ENCODE measurements at regions not wholly inside any gene's neighbourhood (a gene's known extent, or its start where the extent isn't known, plus 50 kb on each side); places are given as distances from the start of the nearest gene placed in this dataset.

DNA sequence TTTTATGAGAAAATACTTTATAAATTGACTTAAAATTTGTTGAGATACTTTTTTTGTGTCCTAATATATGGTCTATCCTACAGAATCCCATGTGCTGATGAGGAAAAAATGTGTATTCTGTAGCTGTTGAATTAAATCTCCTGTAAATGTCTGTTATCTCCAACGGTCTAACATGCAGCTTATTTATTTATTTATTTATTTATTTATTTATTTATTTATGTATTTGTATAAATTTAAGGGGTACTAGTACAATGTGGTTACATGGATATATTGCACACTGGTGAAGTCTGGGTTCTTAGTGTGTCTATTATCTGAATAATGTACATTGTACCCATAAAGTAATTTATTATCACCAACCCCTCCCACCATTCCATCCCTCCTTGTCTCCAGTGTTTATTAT, 315.5 kb downstream of the TENT5A start:
- WGBS: 68% methylated on average over 1 of the region's 1 CpG

DNA sequence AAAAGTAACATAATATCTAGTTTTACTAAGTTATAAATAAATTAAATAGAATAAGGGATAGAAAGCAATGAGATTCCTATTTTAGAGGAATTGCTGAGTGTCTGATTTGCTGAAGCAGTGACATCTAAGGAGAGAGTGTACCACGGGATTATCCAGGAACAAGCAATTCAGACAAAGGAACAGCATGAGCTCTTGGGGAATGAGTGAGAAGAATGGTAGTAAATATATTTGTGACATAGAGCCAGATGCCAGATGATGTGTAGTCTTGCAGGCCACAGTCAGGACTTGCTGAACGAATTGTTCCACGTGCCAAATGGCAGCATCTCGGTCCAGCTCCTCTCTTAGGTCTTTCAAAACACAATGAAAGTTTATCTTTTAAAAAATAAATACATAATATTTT, 339.2 kb downstream of the TENT5A start:
- no peaks in the 10 kb centered on the region for H3K4me1 ChIP-seq (replicated peaks)
- H3K9me3 ChIP-seq: no peaks in the 10 kb centered on the region
- intact Hi-C loops (cut with DNase I): no loop called here
- no peak overlapping the region for H3K27ac ChIP-seq
- TF ChIP-seq, protein P1, sequence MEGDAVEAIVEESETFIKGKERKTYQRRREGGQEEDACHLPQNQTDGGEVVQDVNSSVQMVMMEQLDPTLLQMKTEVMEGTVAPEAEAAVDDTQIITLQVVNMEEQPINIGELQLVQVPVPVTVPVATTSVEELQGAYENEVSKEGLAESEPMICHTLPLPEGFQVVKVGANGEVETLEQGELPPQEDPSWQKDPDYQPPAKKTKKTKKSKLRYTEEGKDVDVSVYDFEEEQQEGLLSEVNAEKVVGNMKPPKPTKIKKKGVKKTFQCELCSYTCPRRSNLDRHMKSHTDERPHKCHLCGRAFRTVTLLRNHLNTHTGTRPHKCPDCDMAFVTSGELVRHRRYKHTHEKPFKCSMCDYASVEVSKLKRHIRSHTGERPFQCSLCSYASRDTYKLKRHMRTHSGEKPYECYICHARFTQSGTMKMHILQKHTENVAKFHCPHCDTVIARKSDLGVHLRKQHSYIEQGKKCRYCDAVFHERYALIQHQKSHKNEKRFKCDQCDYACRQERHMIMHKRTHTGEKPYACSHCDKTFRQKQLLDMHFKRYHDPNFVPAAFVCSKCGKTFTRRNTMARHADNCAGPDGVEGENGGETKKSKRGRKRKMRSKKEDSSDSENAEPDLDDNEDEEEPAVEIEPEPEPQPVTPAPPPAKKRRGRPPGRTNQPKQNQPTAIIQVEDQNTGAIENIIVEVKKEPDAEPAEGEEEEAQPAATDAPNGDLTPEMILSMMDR (IDR thresholded peaks at IDR 0.05): no peak
- TF ChIP-seq POLR2AphosphoS5 (IDR thresholded peaks at IDR 0.05): no peak
- no peak for TF ChIP-seq POLR2A (IDR thresholded peaks at IDR 0.05)
- no peak overlapping the region for H3K4me3 ChIP-seq
- 55% methylated on average over 4 of the region's 4 CpGs for WGBS
- H3K27me3 ChIP-seq (replicated peaks; ENCODE audit: insufficient read depth): no peaks in the 10 kb centered on the region
- no peak for DNase-seq (ENCODE audit: low spot score)
- no peaks in the 10 kb centered on the region for H3K36me3 ChIP-seq

More for the DNA sequence above, 315.5 kb downstream of the TENT5A start:
- Histone ChIP-seq H3K27me3 (replicated peaks; ENCODE audit: insufficient read depth) (no peaks in the 10 kb centered on the region), H3K9me3 (no peaks in the 10 kb centered on the region), H3K36me3 (no peaks in the 10 kb centered on the region), H3K4me3 (no peak overlapping the region), H3K4me1 (replicated peaks) (no peaks in the 10 kb centered on the region), H3K27ac (no peak overlapping the region)
- no peak for DNase-seq (ENCODE audit: low spot score)
- intact Hi-C loops (cut with DNase I): no loop called here
- TF ChIP-seq POLR2AphosphoS5 (IDR thresholded peaks at IDR 0.05) (no peak), POLR2A (IDR thresholded peaks at IDR 0.05) (no peak)
- TF ChIP-seq, protein P1 (IDR thresholded peaks at IDR 0.05): no peak

DNA sequence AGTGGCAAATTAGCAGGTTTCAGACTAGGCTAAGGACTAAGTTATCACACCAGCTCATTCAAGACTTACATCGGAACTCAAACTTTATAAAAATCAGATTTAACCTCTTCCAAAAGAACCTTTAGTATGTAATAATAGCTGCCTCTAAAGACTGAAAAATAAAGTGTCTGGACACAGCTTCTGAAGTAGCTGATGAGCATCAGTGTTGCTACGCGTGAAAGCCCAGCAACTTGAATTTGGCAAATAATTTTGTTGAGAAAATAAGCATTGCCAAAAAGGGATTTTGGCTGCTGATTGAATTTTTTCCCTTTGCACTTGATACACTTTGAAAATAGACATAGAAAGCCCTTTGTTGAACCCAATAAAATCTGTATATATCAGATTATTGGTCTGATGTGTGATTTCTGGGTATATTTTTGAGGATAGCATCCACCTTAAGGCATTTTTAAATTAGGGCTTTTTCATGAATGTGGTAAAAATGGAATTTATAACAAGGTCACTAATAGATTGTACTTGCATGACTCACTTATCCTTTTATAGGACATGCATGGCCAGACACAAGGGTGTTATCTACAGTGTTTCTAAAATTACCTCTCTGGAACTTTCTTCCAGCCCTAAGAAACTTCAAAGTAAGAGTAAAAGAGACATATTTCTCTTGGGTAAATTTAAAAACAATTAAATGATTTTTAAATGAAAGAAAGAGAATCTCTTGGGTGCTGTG, 350.4 kb downstream of the TENT5A start:
- Histone ChIP-seq H3K4me1 (replicated peaks) (no peaks in the 10 kb centered on the region), H3K4me3 (no peak overlapping the region), H3K27ac (no peak overlapping the region), H3K36me3 (no peaks in the 10 kb centered on the region), H3K9me3 (no peaks in the 10 kb centered on the region), H3K27me3 (replicated peaks; ENCODE audit: insufficient read depth) (no peaks in the 10 kb centered on the region)
- no peak for DNase-seq (ENCODE audit: low spot score)
- 52% methylated on average over 3 of the region's 3 CpGs for WGBS
- intact Hi-C loops (cut with DNase I): no loop called here
- no peak for TF ChIP-seq POLR2A (IDR thresholded peaks at IDR 0.05)
- no peak for TF ChIP-seq POLR2AphosphoS5 (IDR thresholded peaks at IDR 0.05)

DNA sequence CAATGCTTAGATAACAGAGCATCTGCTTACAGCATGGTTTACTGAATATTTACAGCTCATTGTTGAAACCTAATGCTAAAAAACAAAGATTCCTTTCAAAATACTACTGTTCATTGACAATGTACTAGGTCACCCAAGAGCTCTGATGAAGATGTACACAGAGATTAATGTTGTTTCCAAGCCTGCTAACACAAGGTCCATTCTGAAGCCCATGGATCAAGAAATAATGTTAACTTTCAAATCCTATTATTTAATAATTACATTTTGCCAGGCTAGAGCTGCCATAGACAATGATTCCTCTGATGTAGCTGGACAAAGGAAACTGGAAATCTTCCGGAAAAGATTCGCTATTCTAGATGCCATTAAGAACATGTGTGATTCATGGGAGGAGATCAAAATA, 355.6 kb downstream of the TENT5A start:
- no peak for DNase-seq (ENCODE audit: low spot score)
- 91% methylated on average over 2 of the region's 2 CpGs for WGBS

DNA sequence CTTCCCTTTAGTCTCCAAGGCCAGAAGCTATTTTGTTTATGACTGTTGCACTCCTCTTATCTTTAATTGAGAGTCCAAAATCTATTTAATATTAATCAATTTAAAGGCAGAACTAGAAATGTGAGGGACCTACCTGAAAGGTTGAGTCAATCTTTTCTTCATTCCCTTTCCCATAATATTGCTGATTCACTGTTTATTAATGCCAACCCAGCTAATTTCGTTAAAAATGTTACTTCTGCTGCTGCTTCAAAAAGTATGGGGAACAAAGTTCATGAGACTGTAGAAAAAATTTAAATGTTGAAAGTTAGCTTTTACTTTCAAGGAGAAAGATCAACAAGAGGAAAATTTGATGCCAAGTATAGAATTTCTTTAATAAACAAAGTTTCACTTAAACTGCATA, 365.3 kb downstream of the TENT5A start:
- H3K27me3 ChIP-seq (replicated peaks; ENCODE audit: insufficient read depth): no peaks in the 10 kb centered on the region
- no peak overlapping the region for H3K4me3 ChIP-seq

More for the DNA sequence above, 355.6 kb downstream of the TENT5A start:
- H3K36me3 ChIP-seq: no peaks in the 10 kb centered on the region
- no peaks in the 10 kb centered on the region for H3K27me3 ChIP-seq (replicated peaks; ENCODE audit: insufficient read depth)
- H3K4me1 ChIP-seq (replicated peaks): no peaks in the 10 kb centered on the region
- H3K27ac ChIP-seq: no peak overlapping the region
- no peaks in the 10 kb centered on the region for H3K9me3 ChIP-seq
- intact Hi-C loops (cut with DNase I): no loop called here
- no peak overlapping the region for H3K4me3 ChIP-seq
- TF ChIP-seq POLR2A (IDR thresholded peaks at IDR 0.05) (no peak), POLR2AphosphoS5 (IDR thresholded peaks at IDR 0.05) (no peak)
- TF ChIP-seq, protein P1 (IDR thresholded peaks at IDR 0.05): no peak

More for the DNA sequence above, 365.3 kb downstream of the TENT5A start:
- no peaks in the 10 kb centered on the region for H3K36me3 ChIP-seq
- TF ChIP-seq POLR2AphosphoS5 (IDR thresholded peaks at IDR 0.05) (no peak), POLR2A (IDR thresholded peaks at IDR 0.05) (no peak)
- TF ChIP-seq, protein P1 (IDR thresholded peaks at IDR 0.05): no peak
- DNase-seq (ENCODE audit: low spot score): no peak
- WGBS: 66% methylated on average over 1 of the region's 1 CpG
- no peaks in the 10 kb centered on the region for H3K9me3 ChIP-seq
- H3K27ac ChIP-seq: no peak overlapping the region
- H3K4me1 ChIP-seq (replicated peaks): no peaks in the 10 kb centered on the region
- intact Hi-C loops (cut with DNase I): no loop called here

All from prostate gland (tissue), 2 donors.